ENCODE measurements at regions not wholly inside any gene's neighbourhood (a gene's known extent, or its start where the extent isn't known, plus 50 kb on each side); places are given as distances from the start of the nearest gene placed in this dataset.

- no peak for ATAC-seq (replicated peaks)
- no peaks in the 10 kb centered on the region for H3K9me3 Mint-ChIP-seq
- no peak for DNase-seq
- no peak overlapping the region for H3K4me3 Mint-ChIP-seq
- no peaks in the 10 kb centered on the region for H3K36me3 Mint-ChIP-seq (ENCODE audit: insufficient read depth)
- no peaks in the 10 kb centered on the region for H3K4me1 Mint-ChIP-seq (ENCODE audit: low read depth in 2 of 2)
- H3K27me3 Mint-ChIP-seq, result peaks cover 4 to 22% of the 10 kb centered on the region in 2 donors
- no peak overlapping the region for H3K27ac Mint-ChIP-seq
Measured at GRCh38 chr15:98393471-98393870, 254.9 kb upstream of the IGF1R start.

- Mint-ChIP-seq H3K27me3 (peaks cover 4 to 20% of the 10 kb centered on the region in 2 donors), H3K9me3 (no peaks in the 10 kb centered on the region), H3K4me3 (no peak overlapping the region), H3K4me1 (ENCODE audit: low read depth in 2 of 2) (no peaks in the 10 kb centered on the region), H3K27ac (no peak overlapping the region), H3K36me3 (ENCODE audit: insufficient read depth) (no peaks in the 10 kb centered on the region)
- ATAC-seq (replicated peaks), result no peak
- no peak for DNase-seq
Measured at GRCh38 chr15:98394546-98394945, 253.8 kb upstream of the IGF1R start.

GRCh38 chr15:98395974-98396610 lies 252.2 kb upstream of the IGF1R start:
- H3K9me3 Mint-ChIP-seq, result no peaks in the 10 kb centered on the region
- H3K36me3 Mint-ChIP-seq (ENCODE audit: insufficient read depth), result no peaks in the 10 kb centered on the region
- ATAC-seq (replicated peaks) (no peak), DNase-seq (no peak)
- peaks cover 4 to 13% of the 10 kb centered on the region in 2 donors for H3K27me3 Mint-ChIP-seq
- no peak overlapping the region for H3K27ac Mint-ChIP-seq
- H3K4me1 Mint-ChIP-seq (ENCODE audit: low read depth in 2 of 2), result no peaks in the 10 kb centered on the region
- H3K4me3 Mint-ChIP-seq, result no peak overlapping the region

GRCh38 chr15:98397419-98397818 lies 250.9 kb upstream of the IGF1R start:
- H3K4me1 Mint-ChIP-seq (ENCODE audit: low read depth in 2 of 2), result no peaks in the 10 kb centered on the region

GRCh38 chr15:98398056-98398455 lies 250.3 kb upstream of the IGF1R start:
- H3K9me3 Mint-ChIP-seq, result no peaks in the 10 kb centered on the region
- no peak overlapping the region for H3K4me3 Mint-ChIP-seq
- H3K27me3 Mint-ChIP-seq, result peaks cover 4 to 13% of the 10 kb centered on the region in 2 donors
- no peaks in the 10 kb centered on the region for H3K4me1 Mint-ChIP-seq (ENCODE audit: low read depth in 2 of 2)
- no peak overlapping the region for H3K27ac Mint-ChIP-seq
- ATAC-seq (replicated peaks), result no peak
- no peak for DNase-seq
- no peaks in the 10 kb centered on the region for H3K36me3 Mint-ChIP-seq (ENCODE audit: insufficient read depth)

More at GRCh38 chr15:98397419-98397818, 250.9 kb upstream of the IGF1R start:
- no peak for ATAC-seq (replicated peaks)
- no peaks in the 10 kb centered on the region for H3K9me3 Mint-ChIP-seq
- no peaks in the 10 kb centered on the region for H3K36me3 Mint-ChIP-seq (ENCODE audit: insufficient read depth)
- no peak overlapping the region for H3K4me3 Mint-ChIP-seq
- peaks cover 4 to 13% of the 10 kb centered on the region in 2 donors for H3K27me3 Mint-ChIP-seq
- H3K27ac Mint-ChIP-seq, result no peak overlapping the region
- no peak for DNase-seq

- Mint-ChIP-seq H3K9me3 (no peaks in the 10 kb centered on the region), H3K27ac (no peak overlapping the region), H3K36me3 (ENCODE audit: insufficient read depth) (no peaks in the 10 kb centered on the region), H3K4me1 (ENCODE audit: low read depth in 2 of 2) (no peaks in the 10 kb centered on the region), H3K4me3 (no peak overlapping the region), H3K27me3 (peaks cover 4 to 13% of the 10 kb centered on the region in 2 donors)
- ATAC-seq (replicated peaks) (no peak), DNase-seq (no peak)
Measured at GRCh38 chr15:98398886-98399285, 249.5 kb upstream of the IGF1R start.

GRCh38 chr15:98400120-98400519 lies 248.2 kb upstream of the IGF1R start:
- Mint-ChIP-seq H3K9me3 (no peaks in the 10 kb centered on the region), H3K36me3 (ENCODE audit: insufficient read depth) (no peaks in the 10 kb centered on the region), H3K27ac (no peak overlapping the region), H3K4me1 (ENCODE audit: low read depth in 2 of 2) (no peaks in the 10 kb centered on the region), H3K27me3 (peaks cover 4 to 13% of the 10 kb centered on the region in 2 donors), H3K4me3 (no peak overlapping the region)
- no peak for DNase-seq
- no peak for ATAC-seq (replicated peaks)

- peaks cover 4 to 15% of the 10 kb centered on the region in 2 donors for H3K27me3 Mint-ChIP-seq
- no peaks in the 10 kb centered on the region for H3K36me3 Mint-ChIP-seq (ENCODE audit: insufficient read depth)
- H3K4me1 Mint-ChIP-seq (ENCODE audit: low read depth in 2 of 2), result no peaks in the 10 kb centered on the region
- H3K27ac Mint-ChIP-seq, result no peak overlapping the region
- DNase-seq (no peak), ATAC-seq (replicated peaks) (no peak)
- no peaks in the 10 kb centered on the region for H3K9me3 Mint-ChIP-seq
- no peak overlapping the region for H3K4me3 Mint-ChIP-seq
Measured at GRCh38 chr15:98401029-98401428, 247.3 kb upstream of the IGF1R start.

GRCh38 chr15:98402486-98402885 lies 245.9 kb upstream of the IGF1R start:
- H3K36me3 Mint-ChIP-seq (ENCODE audit: insufficient read depth), result no peaks in the 10 kb centered on the region
- DNase-seq, result no peak
- no peaks in the 10 kb centered on the region for H3K9me3 Mint-ChIP-seq
- peaks cover 4 to 22% of the 10 kb centered on the region in 2 donors for H3K27me3 Mint-ChIP-seq
- no peak overlapping the region for H3K27ac Mint-ChIP-seq
- ATAC-seq (replicated peaks), result no peak
- H3K4me1 Mint-ChIP-seq (ENCODE audit: low read depth in 2 of 2), result no peaks in the 10 kb centered on the region
- H3K4me3 Mint-ChIP-seq, result no peak overlapping the region

GRCh38 chr15:98403169-98403568 lies 245.2 kb upstream of the IGF1R start:
- DNase-seq (no peak), ATAC-seq (replicated peaks) (no peak)
- H3K27me3 Mint-ChIP-seq, result peaks cover 0 to 20% of the 10 kb centered on the region in 2 donors
- no peaks in the 10 kb centered on the region for H3K4me1 Mint-ChIP-seq (ENCODE audit: low read depth in 2 of 2)
- no peaks in the 10 kb centered on the region for H3K36me3 Mint-ChIP-seq (ENCODE audit: insufficient read depth)
- H3K9me3 Mint-ChIP-seq, result no peaks in the 10 kb centered on the region
- no peak overlapping the region for H3K27ac Mint-ChIP-seq
- H3K4me3 Mint-ChIP-seq, result no peak overlapping the region

- peaks cover 0 to 16% of the 10 kb centered on the region in 2 donors for H3K27me3 Mint-ChIP-seq
- ATAC-seq (replicated peaks), result no peak
- H3K36me3 Mint-ChIP-seq (ENCODE audit: insufficient read depth), result no peaks in the 10 kb centered on the region
- no peaks in the 10 kb centered on the region for H3K9me3 Mint-ChIP-seq
- H3K4me1 Mint-ChIP-seq (ENCODE audit: low read depth in 2 of 2), result no peaks in the 10 kb centered on the region
- H3K4me3 Mint-ChIP-seq, result no peak overlapping the region
- DNase-seq, result no peak
- H3K27ac Mint-ChIP-seq, result no peak overlapping the region
Measured at GRCh38 chr15:98403569-98403968, 244.8 kb upstream of the IGF1R start.

- ATAC-seq (replicated peaks), result no peak
- no peak overlapping the region for H3K4me3 Mint-ChIP-seq
- H3K9me3 Mint-ChIP-seq, result no peaks in the 10 kb centered on the region
- no peaks in the 10 kb centered on the region for H3K4me1 Mint-ChIP-seq (ENCODE audit: low read depth in 2 of 2)
- H3K36me3 Mint-ChIP-seq (ENCODE audit: insufficient read depth), result no peaks in the 10 kb centered on the region
- H3K27ac Mint-ChIP-seq, result no peak overlapping the region
- H3K27me3 Mint-ChIP-seq, result peaks cover 0 to 10% of the 10 kb centered on the region in 2 donors
- DNase-seq, result no peak
Measured at GRCh38 chr15:98405013-98405412, 243.3 kb upstream of the IGF1R start.

GRCh38 chr15:98408231-98408630 lies 240.1 kb upstream of the IGF1R start:
- Mint-ChIP-seq H3K36me3 (ENCODE audit: insufficient read depth) (no peaks in the 10 kb centered on the region), H3K27me3 (peaks cover 0 to 10% of the 10 kb centered on the region in 2 donors), H3K4me1 (ENCODE audit: low read depth in 2 of 2) (no peaks in the 10 kb centered on the region), H3K4me3 (no peak overlapping the region), H3K9me3 (peaks cover 0 to 3% of the 10 kb centered on the region in 2 donors), H3K27ac (no peak overlapping the region)
- ATAC-seq (replicated peaks), result no peak
- no peak for DNase-seq

GRCh38 chr15:98410328-98410727 lies 238.0 kb upstream of the IGF1R start:
- Mint-ChIP-seq H3K36me3 (ENCODE audit: insufficient read depth) (no peaks in the 10 kb centered on the region), H3K27ac (no peak overlapping the region), H3K9me3 (peaks cover 0 to 5% of the 10 kb centered on the region in 2 donors), H3K4me1 (ENCODE audit: low read depth in 2 of 2) (no peaks in the 10 kb centered on the region), H3K27me3 (peaks cover 0 to 10% of the 10 kb centered on the region in 2 donors), H3K4me3 (no peak overlapping the region)
- no peak for ATAC-seq (replicated peaks)
- DNase-seq, result no peak
